Hepatocyte (in vitro differentiated cells): ENCODE measurements at regions not wholly inside any gene's neighbourhood (a gene's known extent, or its start where the extent isn't known, plus 50 kb on each side); places are given as distances from the start of the nearest gene placed in this dataset.

Source experiments
- DNase-seq: peaks from one replicate; pipeline ENCODE4 v3.0.0-alpha.2; 2016; ENCODE audit warnings: low spot score
- H2AFZ ChIP-seq: fragments of 200-600 bp; sonication (generic); 2 replicates; pipeline ENCODE4 v1.6.0; 2016; ENCODE audit warnings: antibody characterized with exemption, mild to moderate bottlenecking
- H3K27ac ChIP-seq: fragments of 200-600 bp; sonication (generic); 2 replicates; pipeline ENCODE4 v1.5.1; 2016; ENCODE audit warnings: mild to moderate bottlenecking
- H3K27me3 ChIP-seq: fragments of 200-600 bp; sonication (generic); 2 replicates; pipeline ENCODE4 v1.6.1; 2016
- H3K36me3 ChIP-seq: fragments of 200-600 bp; sonication (generic); replicated peaks from 2 replicates; pipeline ENCODE4 v1.5.1; 2016; ENCODE audit warnings: low read depth; ENCODE audit not compliant: insufficient read depth
- H3K4me1 ChIP-seq: fragments of 200-600 bp; sonication (generic); 2 replicates; pipeline ENCODE4 v1.5.1; 2016; ENCODE audit warnings: mild to moderate bottlenecking, moderate library complexity; ENCODE audit not compliant: insufficient read depth
- H3K4me2 ChIP-seq: fragments of 200-600 bp; sonication (generic); 2 replicates; pipeline ENCODE4 v1.6.0; 2016
- H3K4me3 ChIP-seq: fragments of 200-600 bp; sonication (generic); 2 replicates; pipeline ENCODE4 v1.5.1; 2016; ENCODE audit warnings: mild to moderate bottlenecking
- H3K79me2 ChIP-seq: fragments of 200-600 bp; sonication (generic); 2 replicates; pipeline ENCODE4 v1.6.0; 2017; ENCODE audit warnings: mild to moderate bottlenecking
- H3K9me2 ChIP-seq: fragments of 200-600 bp; sonication (generic); replicated peaks from 2 replicates; pipeline ENCODE4 v1.6.0; 2017; ENCODE audit warnings: mild to moderate bottlenecking; ENCODE audit not compliant: insufficient read depth
- H3K9me3 ChIP-seq: fragments of 200-600 bp; sonication (generic); 2 replicates; pipeline ENCODE4 v1.5.1; 2016; ENCODE audit warnings: low read depth, mild to moderate bottlenecking
- H4K20me1 ChIP-seq: fragments of 200-600 bp; sonication (generic); 2 replicates; pipeline ENCODE4 v1.6.0; 2016; ENCODE audit warnings: mild to moderate bottlenecking; ENCODE audit not compliant: insufficient read depth, poor library complexity, severe bottlenecking
- CTCF ChIP-seq: fragments of 200-600 bp; sonication (generic); IDR thresholded peaks from 2 replicates; pipeline ENCODE4 v1.5.1; 2016; ENCODE audit warnings: antibody characterized with exemption, mild to moderate bottlenecking; ENCODE audit not compliant: poor library complexity
- EZH2 ChIP-seq: fragments of 200-600 bp; sonication (generic); IDR thresholded peaks from 2 replicates; pipeline ENCODE4 v1.6.1; 2016; ENCODE audit warnings: antibody characterized with exemption, mild to moderate bottlenecking, borderline replicate concordance
- EZH2phosphoT487 ChIP-seq: fragments of 200-600 bp; sonication (generic); IDR thresholded peaks from one replicate; pipeline ENCODE4 v1.6.1; 2018; ENCODE audit warnings: antibody characterized with exemption, mild to moderate bottlenecking, low read depth, moderate library complexity; ENCODE audit not compliant: unreplicated experiment, severe bottlenecking
- WGBS: methylation state at CpG from one replicate; pipeline ENCODE4 v1.1.6; 2016; ENCODE audit warnings: low lambda C conversion rate; ENCODE audit errors: missing lambda C conversion rate; 5-methylcytosine and 5-hydroxymethylcytosine counted together

GRCh38 chr10:101301111-101301731 is 52.7 kb upstream of the BTRC start:
- Histone ChIP-seq H4K20me1 (no peaks in the 10 kb centered on the region), H3K27ac (no peak overlapping the region), H3K27me3 (peaks cover 13% of the 10 kb centered on the region), H3K36me3 (no peaks in the 10 kb centered on the region), H3K9me2 (no peaks in the 10 kb centered on the region), H3K4me2 (no peak overlapping the region), H3K79me2 (no peaks in the 10 kb centered on the region), H3K9me3 (no peaks in the 10 kb centered on the region), H3K4me3 (no peak overlapping the region), H2AFZ (no peak overlapping the region), H3K4me1 (no peaks in the 10 kb centered on the region)
- peak; percentile 52 for DNase-seq
- whole genome bisulfite sequencing: 35% methylated on average over 2 of the region's 2 CpGs
- TF ChIP-seq EZH2phosphoT487 (no peak), CTCF (peak; percentile 33), EZH2 (no peak)

- Histone ChIP-seq H3K9me2 (no peaks in the 10 kb centered on the region), H3K4me1 (no peaks in the 10 kb centered on the region), H3K9me3 (no peaks in the 10 kb centered on the region), H4K20me1 (no peaks in the 10 kb centered on the region), H3K27ac (no peak overlapping the region), H2AFZ (no peak overlapping the region), H3K4me2 (no peak overlapping the region), H3K79me2 (no peaks in the 10 kb centered on the region), H3K27me3 (peaks cover 8% of the 10 kb centered on the region), H3K4me3 (no peak overlapping the region), H3K36me3 (no peaks in the 10 kb centered on the region)
- WGBS: 46% methylated on average over 4 of the region's 4 CpGs
- no peak for DNase-seq
- no peak for TF ChIP-seq EZH2phosphoT487
- no peak for TF ChIP-seq CTCF
- TF ChIP-seq EZH2: no peak
These were observed 50.8 kb upstream of the BTRC start for GRCh38 chr10:101303087-101303703.
